ENCODE measurements at regions not wholly inside any gene's neighbourhood (a gene's known extent, or its start where the extent isn't known, plus 50 kb on each side); places are given as distances from the start of the nearest gene placed in this dataset.

GRCh38 chr14:97959251-97959650 lies 1162.1 kb downstream of the VRK1 start:
- H3K27me3 Mint-ChIP-seq (ENCODE audit: insufficient read depth): no peaks in the 10 kb centered on the region
- H3K27ac ChIP-seq (ENCODE audit: low read depth, low read length): no peak overlapping the region
- peaks cover 12% of the 10 kb centered on the region for H3K9me3 Mint-ChIP-seq
- 94 to 100% methylated on average over 3 to 4 of the region's 4 CpGs for WGBS, 2 experiments (ENCODE audit: insufficient coverage in 1 of 2, insufficient read length in 1 of 2)
- H3K9me3 ChIP-seq (ENCODE audit: control insufficient read depth, low read length): no peaks in the 10 kb centered on the region
- H3K27ac Mint-ChIP-seq: no peak overlapping the region
- no peak for DNase-seq
- H3K9ac ChIP-seq (ENCODE audit: extremely low read depth, low read length, poor library complexity, severe bottlenecking): no peak overlapping the region
- no peaks in the 10 kb centered on the region for H3K4me1 ChIP-seq (ENCODE audit: control insufficient read depth, insufficient read depth, low read length)
- no peak overlapping the region for H3K4me3 ChIP-seq (ENCODE audit: low read length)
- no peaks in the 10 kb centered on the region for H3K4me1 Mint-ChIP-seq
- H3K4me3 Mint-ChIP-seq: no peak overlapping the region
- H3K36me3 Mint-ChIP-seq (ENCODE audit: low read depth): no peaks in the 10 kb centered on the region
- H3K36me3 ChIP-seq (ENCODE audit: control insufficient read depth, insufficient read depth, low read length): no peaks in the 10 kb centered on the region
- TF ChIP-seq CTCF (conservative IDR thresholded peaks at IDR 0.05): no peak
- no peaks in the 10 kb centered on the region for H3K27me3 ChIP-seq (ENCODE audit: control insufficient read depth, insufficient read depth, low read length, poor library complexity, severe bottlenecking)

- Mint-ChIP-seq H3K9me3 (peaks cover 12% of the 10 kb centered on the region), H3K36me3 (ENCODE audit: low read depth) (no peaks in the 10 kb centered on the region), H3K27ac (no peak overlapping the region), H3K4me1 (no peaks in the 10 kb centered on the region), H3K27me3 (ENCODE audit: insufficient read depth) (no peaks in the 10 kb centered on the region), H3K4me3 (no peak overlapping the region)
- H3K4me3 ChIP-seq (ENCODE audit: low read length): no peak overlapping the region
- TF ChIP-seq CTCF (conservative IDR thresholded peaks at IDR 0.05): no peak
- H3K9ac ChIP-seq (ENCODE audit: extremely low read depth, low read length, poor library complexity, severe bottlenecking): no peak overlapping the region
- no peaks in the 10 kb centered on the region for H3K27me3 ChIP-seq (ENCODE audit: control insufficient read depth, insufficient read depth, low read length, poor library complexity, severe bottlenecking)
- H3K27ac ChIP-seq (ENCODE audit: low read depth, low read length): no peak overlapping the region
- no peaks in the 10 kb centered on the region for H3K36me3 ChIP-seq (ENCODE audit: control insufficient read depth, insufficient read depth, low read length)
- H3K4me1 ChIP-seq (ENCODE audit: control insufficient read depth, insufficient read depth, low read length): no peaks in the 10 kb centered on the region
- H3K9me3 ChIP-seq (ENCODE audit: control insufficient read depth, low read length): no peaks in the 10 kb centered on the region
- WGBS, 2 experiments (ENCODE audit: insufficient coverage in 1 of 2, insufficient read length in 1 of 2): 88 to 90% methylated on average over 3 to 4 of the region's 4 CpGs
- no peak for DNase-seq
Measured at GRCh38 chr14:97960436-97960835, 1163.3 kb downstream of the VRK1 start.

- DNase-seq: no peak
- H3K36me3 Mint-ChIP-seq (ENCODE audit: low read depth): no peaks in the 10 kb centered on the region
- Histone ChIP-seq H3K9me3 (ENCODE audit: control insufficient read depth, low read length) (no peaks in the 10 kb centered on the region), H3K27ac (ENCODE audit: low read depth, low read length) (no peak overlapping the region), H3K9ac (ENCODE audit: extremely low read depth, low read length, poor library complexity, severe bottlenecking) (no peak overlapping the region), H3K4me3 (ENCODE audit: low read length) (no peak overlapping the region), H3K36me3 (ENCODE audit: control insufficient read depth, insufficient read depth, low read length) (no peaks in the 10 kb centered on the region), H3K27me3 (ENCODE audit: control insufficient read depth, insufficient read depth, low read length, poor library complexity, severe bottlenecking) (no peaks in the 10 kb centered on the region), H3K4me1 (ENCODE audit: control insufficient read depth, insufficient read depth, low read length) (peaks cover 5% of the 10 kb centered on the region)
- H3K9me3 Mint-ChIP-seq: no peaks in the 10 kb centered on the region
- no peaks in the 10 kb centered on the region for H3K27me3 Mint-ChIP-seq (ENCODE audit: insufficient read depth)
- no peak overlapping the region for H3K4me3 Mint-ChIP-seq
- H3K4me1 Mint-ChIP-seq: peaks cover 7% of the 10 kb centered on the region
- WGBS, 2 experiments (ENCODE audit: insufficient coverage in 1 of 2, insufficient read length in 1 of 2): 80 to 94% methylated on average over 1 of the region's 1 CpG
- TF ChIP-seq CTCF (conservative IDR thresholded peaks at IDR 0.05): no peak
- no peak overlapping the region for H3K27ac Mint-ChIP-seq
Measured at GRCh38 chr14:97970222-97970621, 1173.0 kb downstream of the VRK1 start.

Measured in endodermal cell (in vitro differentiated cells).